Stimulated activated CD4-positive, alpha-beta T cell treated with anti-CD3 and anti-CD28 coated beads, Interleukin-1b, Interleukin-23, amount 100 ng/mL, for 24 hours (primary cell): ENCODE measurements at regions not wholly inside any gene's neighbourhood (a gene's known extent, or its start where the extent isn't known, plus 50 kb on each side); places are given as distances from the start of the nearest gene placed in this dataset.

ENCODE experiments used
- DNase-seq, 4 experiments: peaks; one replicate each; pipeline ENCODE4 v3.0.0-alpha.2; 2020; ENCODE audit warnings: low read depth in 4 of 4, low spot score in 1 of 4

GRCh38 chr2:14907014-14907612 is 274.6 kb downstream of the LRATD1 start:
- DNase-seq = no peak

GRCh38 chr2:14909795-14910194 is 277.3 kb downstream of the LRATD1 start:
- no peak for DNase-seq

GRCh38 chr2:14910654-14911053 is 278.1 kb downstream of the LRATD1 start:
- no peak for DNase-seq

- DNase-seq = no peak
Measured at GRCh38 chr2:14915983-14916382, 283.5 kb downstream of the LRATD1 start.

- DNase-seq = no peak
Measured at GRCh38 chr2:14923820-14924580, 291.5 kb downstream of the LRATD1 start.

- DNase-seq = no peak
Measured at GRCh38 chr2:14925471-14925870, 293.0 kb downstream of the LRATD1 start.

GRCh38 chr2:14927021-14927564 is 294.6 kb downstream of the LRATD1 start:
- DNase-seq = no peak

- DNase-seq = no peak
Measured at GRCh38 chr2:14928056-14928455, 295.5 kb downstream of the LRATD1 start.

- DNase-seq = no peak
Measured at GRCh38 chr2:14930441-14930840, 297.9 kb downstream of the LRATD1 start.

- DNase-seq = no peak
Measured at GRCh38 chr2:14932285-14932684, 299.8 kb downstream of the LRATD1 start.

GRCh38 chr2:14933753-14934152 is 301.2 kb downstream of the LRATD1 start:
- DNase-seq = no peak

GRCh38 chr2:14936426-14936825 is 303.9 kb downstream of the LRATD1 start:
- DNase-seq = no peak

GRCh38 chr2:14937336-14937735 is 304.8 kb downstream of the LRATD1 start:
- DNase-seq = no peak

GRCh38 chr2:14941151-14941631 is 308.7 kb downstream of the LRATD1 start:
- no peak for DNase-seq

GRCh38 chr2:14942987-14943386 is 310.5 kb downstream of the LRATD1 start:
- no peak for DNase-seq

GRCh38 chr2:14944562-14945346 is 312.2 kb downstream of the LRATD1 start:
- no peak for DNase-seq

- DNase-seq = no peak
Measured at GRCh38 chr2:14951569-14952285, 319.2 kb downstream of the LRATD1 start.

- no peak for DNase-seq
Measured at GRCh38 chr2:14952400-14952963, 320.0 kb downstream of the LRATD1 start.

GRCh38 chr2:14960686-14961324 is 328.3 kb downstream of the LRATD1 start:
- DNase-seq = no peak

GRCh38 chr2:14967729-14968128 is 335.2 kb downstream of the LRATD1 start:
- DNase-seq = no peak
